T-helper 22 cell (primary cell): ENCODE measurements at regions not wholly inside any gene's neighbourhood (a gene's known extent, or its start where the extent isn't known, plus 50 kb on each side); places are given as distances from the start of the nearest gene placed in this dataset.
"Not testable (repeated sequence)": the region's sequence is repeated elsewhere in the genome, so short reads cannot be mapped to it uniquely, and the experiment has no call there.

ENCODE experiments used
- DNase-seq: peaks from one replicate; pipeline ENCODE4 v3.0.0-alpha.2; 2020; ENCODE audit warnings: low read depth

- DNase-seq: not testable (repeated sequence)
Measured at GRCh38 chr1:143778178-143778577, 193.6 kb downstream of the FAM72C start.

- DNase-seq: not testable (repeated sequence)
Measured at GRCh38 chr1:143764831-143765230, 207.0 kb downstream of the FAM72C start.

GRCh38 chr1:143760366-143760765, 211.4 kb downstream of the FAM72C start:
- not testable (repeated sequence) for DNase-seq

GRCh38 chr1:143755961-143756360, 215.8 kb downstream of the FAM72C start:
- DNase-seq: not testable (repeated sequence)

- DNase-seq: no peak
Measured at GRCh38 chr1:143748906-143749305, 222.9 kb downstream of the FAM72C start.

GRCh38 chr1:143736562-143736961, 235.2 kb downstream of the FAM72C start:
- DNase-seq: no peak

GRCh38 chr1:143735764-143736461, 235.9 kb downstream of the FAM72C start:
- no peak for DNase-seq

- not testable (repeated sequence) for DNase-seq
Measured at GRCh38 chr1:143734261-143734660, 237.5 kb downstream of the FAM72C start.

GRCh38 chr1:143730890-143731289, 240.9 kb downstream of the FAM72C start:
- DNase-seq: not testable (repeated sequence)

- not testable (repeated sequence) for DNase-seq
Measured at GRCh38 chr1:143729449-143730111, 242.2 kb downstream of the FAM72C start.

- not testable (repeated sequence) for DNase-seq
Measured at GRCh38 chr1:143728802-143729448, 242.9 kb downstream of the FAM72C start.

- no peak for DNase-seq
Measured at GRCh38 chr1:143727263-143727662, 244.5 kb downstream of the FAM72C start.

- DNase-seq: no peak
Measured at GRCh38 chr1:143721024-143721373, 250.8 kb downstream of the FAM72C start.

- no peak for DNase-seq
Measured at GRCh38 chr1:143720087-143721023, 251.4 kb downstream of the FAM72C start.

GRCh38 chr1:143718524-143718923, 253.3 kb downstream of the FAM72C start:
- no peak for DNase-seq

GRCh38 chr1:143718021-143718420, 253.8 kb downstream of the FAM72C start:
- DNase-seq: no peak

- DNase-seq: no peak
Measured at GRCh38 chr1:143717434-143717833, 254.4 kb downstream of the FAM72C start.

GRCh38 chr1:143714913-143715312, 256.9 kb downstream of the FAM72C start:
- DNase-seq: not testable (repeated sequence)

- DNase-seq: not testable (repeated sequence)
Measured at GRCh38 chr1:143709606-143710259, 262.1 kb downstream of the FAM72C start.

- not testable (repeated sequence) for DNase-seq
Measured at GRCh38 chr1:143702739-143703138, 269.0 kb downstream of the FAM72C start.

- no peak for DNase-seq
Measured at GRCh38 chr1:143699731-143700130, 272.1 kb downstream of the FAM72C start.
